Ramos (cell line): ENCODE measurements at regions not wholly inside any gene's neighbourhood (a gene's known extent, or its start where the extent isn't known, plus 50 kb on each side); places are given as distances from the start of the nearest gene placed in this dataset.
"Not testable (repeated sequence)": the region's sequence is repeated elsewhere in the genome, so short reads cannot be mapped to it uniquely, and the experiment has no call there.

Experiments used
- in situ Hi-C: fragments of 300-500 bp; cut with MboI; formaldehyde crosslinking; loops from one replicate; pipeline ENCODE4 v1.14.3; 2022; ENCODE audit warnings: low sequenced_read_pairs; ENCODE audit not compliant: unreplicated experiment

- in situ Hi-C loops, result no loop called here
Observed at GRCh38 chr9:71632776-71633175, 135.5 kb downstream of the CEMIP2 start.

GRCh38 chr9:71630377-71630995, 137.8 kb downstream of the CEMIP2 start:
- in situ Hi-C loops, result no loop called here

GRCh38 chr9:71629578-71630215, 138.6 kb downstream of the CEMIP2 start:
- in situ Hi-C loops, result no loop called here

- in situ Hi-C loops, result no loop called here
Observed at GRCh38 chr9:71628247-71628646, 140.1 kb downstream of the CEMIP2 start.

- in situ Hi-C loops, result no loop called here
Observed at GRCh38 chr9:71627537-71627936, 140.8 kb downstream of the CEMIP2 start.

GRCh38 chr9:71626395-71626794, 141.9 kb downstream of the CEMIP2 start:
- in situ Hi-C loops, result no loop called here

GRCh38 chr9:71624728-71625127, 143.6 kb downstream of the CEMIP2 start:
- in situ Hi-C loops, result no loop called here

GRCh38 chr9:71620746-71621145, 147.6 kb downstream of the CEMIP2 start:
- in situ Hi-C loops, result no loop called here

GRCh38 chr9:71620331-71620730, 148.0 kb downstream of the CEMIP2 start:
- in situ Hi-C loops, result no loop called here

GRCh38 chr9:71619926-71620325, 148.4 kb downstream of the CEMIP2 start:
- in situ Hi-C loops, result no loop called here

- in situ Hi-C loops, result no loop called here
Observed at GRCh38 chr9:71614409-71615010, 153.8 kb downstream of the CEMIP2 start.

GRCh38 chr9:71612889-71613288, 155.4 kb downstream of the CEMIP2 start:
- in situ Hi-C loops, result no loop called here

- in situ Hi-C loops, result loop anchor here (10.0 kb wide), 2 partner anchors 155 to 415 kb away; partner anchors contain the start of gene CEMIP2
Observed at GRCh38 chr9:71609448-71609830, 158.9 kb downstream of the CEMIP2 start.

- in situ Hi-C loops, result loop anchor here (10.0 kb wide), 2 partner anchors 156 to 416 kb away; partner anchors contain the start of gene CEMIP2
Observed at GRCh38 chr9:71608825-71609447, 159.4 kb downstream of the CEMIP2 start.

GRCh38 chr9:71608021-71608420, 160.3 kb downstream of the CEMIP2 start:
- in situ Hi-C loops, result loop anchor here (10.0 kb wide), 2 partner anchors 157 to 417 kb away; partner anchors contain the start of gene CEMIP2

GRCh38 chr9:71607461-71607881, 160.8 kb downstream of the CEMIP2 start:
- in situ Hi-C loops, result loop anchor here (10.0 kb wide), 2 partner anchors 157 to 417 kb away; partner anchors contain the start of gene CEMIP2

- in situ Hi-C loops, result loop anchor here (10.0 kb wide), 2 partner anchors 160 to 420 kb away; partner anchors contain the start of gene CEMIP2
Observed at GRCh38 chr9:71604197-71605063, 163.9 kb downstream of the CEMIP2 start.

- in situ Hi-C loops, result loop anchor here (10.0 kb wide), 2 partner anchors 162 to 422 kb away; partner anchors contain the start of gene CEMIP2
Observed at GRCh38 chr9:71602652-71603051, 165.7 kb downstream of the CEMIP2 start.

- in situ Hi-C loops, result not testable (repeated sequence)
Observed at GRCh38 chr9:71595762-71596161, 172.6 kb downstream of the CEMIP2 start.

- in situ Hi-C loops, result no loop called here
Observed at GRCh38 chr9:71594541-71594940, 173.8 kb downstream of the CEMIP2 start.
